NT2/D1 (cell line): ENCODE measurements at regions not wholly inside any gene's neighbourhood (a gene's known extent, or its start where the extent isn't known, plus 50 kb on each side); places are given as distances from the start of the nearest gene placed in this dataset.

Source experiments
- SUZ12 ChIP-seq: IDR thresholded peaks from 2 replicates; pipeline ENCODE4 v1.6.1; 2011; ENCODE audit not compliant: insufficient read length, insufficient read depth; ENCODE audit errors: extremely low read depth
- YY1 ChIP-seq: IDR thresholded peaks from 2 replicates; pipeline ENCODE4 v1.6.1; 2011; ENCODE audit not compliant: insufficient read length, insufficient read depth
- ZNF274 ChIP-seq: IDR thresholded peaks from 2 replicates; pipeline ENCODE4 v1.6.1; 2011; ENCODE audit warnings: mild to moderate bottlenecking, low read depth, low read length

DNA sequence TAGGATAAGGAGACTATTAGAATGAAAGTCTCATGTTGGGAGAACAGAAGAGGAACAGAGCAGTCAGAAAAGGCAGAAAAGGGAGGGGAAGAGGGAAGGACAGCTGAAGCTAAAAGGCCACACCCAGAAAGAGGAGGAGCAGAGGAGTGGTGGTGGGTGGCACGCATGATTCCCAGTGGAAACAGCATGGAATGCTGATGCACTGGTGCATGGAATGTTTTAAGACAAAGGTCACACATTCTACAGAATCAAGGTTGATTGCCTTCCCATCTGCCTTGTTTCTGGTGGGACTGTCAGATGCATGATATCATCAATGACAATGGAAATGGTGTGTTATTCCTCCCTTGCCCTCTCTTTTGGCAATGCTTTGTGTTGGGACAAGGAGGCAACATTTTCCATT lies 285.4 kb upstream of the MKI67 start:
- TF ChIP-seq ZNF274 (no peak), SUZ12 (no peak), YY1 (no peak)
